Left lung (tissue), 4 donors: ENCODE measurements at regions not wholly inside any gene's neighbourhood (a gene's known extent, or its start where the extent isn't known, plus 50 kb on each side); places are given as distances from the start of the nearest gene placed in this dataset.

Experiments used
- ATAC-seq: fragments of 200-7000 bp; cut with Tn5 transposase; one replicate; pipeline ENCODE4 v1.9.1; 2020; ENCODE audit warnings: moderate library complexity
- DNase-seq, 4 donors: peaks; one replicate each; pipeline ENCODE4 v3.0.0-alpha.2; 2013 to 2020
- H3K27ac ChIP-seq, 2 donors: fragments of 200-600 bp; sonication (generic) in 1 of 2; one replicate each; pipeline versions ENCODE4 v1.5.0 to v1.8.0; 2020 to 2021
- H3K27me3 ChIP-seq, 2 donors: fragments of 200-600 bp; sonication (generic) in 1 of 2; one replicate each; pipeline versions ENCODE4 v1.5.0 to v1.8.0; 2020 to 2021
- H3K36me3 ChIP-seq, 2 donors: fragments of 200-600 bp; sonication (generic) in 1 of 2; one replicate each; pipeline versions ENCODE4 v1.5.0 to v1.8.0; 2020 to 2021
- H3K4me1 ChIP-seq, 2 donors: fragments of 200-600 bp; one replicate each; pipeline ENCODE4 v1.8.0; 2021
- H3K4me3 ChIP-seq, 2 donors: fragments of 200-600 bp; sonication (generic) in 1 of 2; one replicate each; pipeline versions ENCODE4 v1.5.0 to v1.8.0; 2020 to 2021; ENCODE audit warnings: mild to moderate bottlenecking in 1 of 2
- H3K9me3 ChIP-seq, 2 donors: fragments of 200-600 bp; sonication (generic) in 1 of 2; one replicate each; pipeline versions ENCODE4 v1.5.0 to v1.8.0; 2020 to 2021
- CTCF ChIP-seq, 2 donors: fragments of 200-600 bp; sonication (generic) in 1 of 2; IDR thresholded peaks; one replicate each; pipeline versions ENCODE4 v1.5.0 to v1.8.0; 2021; ENCODE audit warnings: antibody characterized with exemption in 2 of 2
- intact Hi-C, 2 donors: fragments of 100-400 bp; cut with DNase I; formaldehyde crosslinking; loops; one replicate each; pipeline versions ENCODE4 v1.11.2 to v1.14.2; 2022
- donor health status: DM: no; HTN: yes; CAD: no.
- donor health status: DM: no; HTN: no; CAD: no.

DNA sequence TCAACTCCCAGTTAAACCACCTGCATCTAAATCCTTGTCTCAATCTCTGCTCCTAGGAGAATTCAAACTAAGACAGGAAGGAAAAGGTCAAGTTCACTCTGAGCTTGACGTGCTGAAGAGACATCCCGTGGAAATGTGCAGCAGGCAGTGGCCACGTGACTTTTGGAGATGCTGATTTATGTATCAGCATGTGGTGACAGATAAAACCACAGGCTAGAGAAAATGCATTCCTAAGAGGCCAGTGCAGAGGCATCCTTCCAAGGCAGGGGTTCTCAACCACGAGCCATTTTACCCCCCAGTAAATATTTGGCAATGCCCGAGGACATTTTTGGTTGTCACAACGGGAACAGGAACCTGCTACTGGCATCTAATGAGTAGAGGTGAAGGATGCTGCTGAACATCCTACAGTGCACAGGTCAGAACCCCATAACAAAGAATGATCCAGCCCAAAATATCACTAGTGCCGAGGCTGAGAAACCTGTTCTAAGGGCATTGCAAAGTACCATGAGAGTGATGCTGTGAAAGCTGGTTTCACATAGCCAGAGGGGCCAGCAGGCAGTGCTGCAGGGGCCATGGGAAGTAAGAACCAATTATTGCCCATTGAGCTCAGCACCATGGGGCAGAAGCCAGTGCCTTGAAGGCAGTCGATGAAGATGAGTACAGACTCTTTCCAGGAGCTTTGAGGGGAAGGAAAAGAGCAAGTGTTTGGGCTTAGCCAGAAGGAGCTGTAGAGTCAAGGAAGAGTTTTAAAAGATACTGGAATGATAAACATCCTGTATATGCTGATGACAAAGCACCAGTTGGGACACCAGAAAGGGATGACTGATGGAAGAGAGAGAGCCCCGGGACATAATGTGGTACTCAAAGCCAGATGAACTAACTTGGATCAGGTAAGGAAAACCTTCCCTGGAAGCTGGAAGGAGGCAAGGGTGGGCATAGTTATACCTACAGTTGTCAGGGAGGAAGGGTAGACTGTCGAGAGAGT is 174.6 kb downstream of the HAUS1 start:
- Histone ChIP-seq H3K4me3 (no peak overlapping the region), H3K27me3 (no peaks in the 10 kb centered on the region), H3K4me1 (no peaks in the 10 kb centered on the region), H3K27ac (no peak overlapping the region), H3K36me3 (no peaks in the 10 kb centered on the region), H3K9me3 (no peaks in the 10 kb centered on the region)
- TF ChIP-seq CTCF (IDR thresholded peaks at IDR 0.05): no peak
- intact Hi-C loops: no loop called here
- no peak for ATAC-seq
- DNase-seq: no peak

GRCh38 chr18:46279673-46280072 is 175.5 kb downstream of the HAUS1 start:
- no peaks in the 10 kb centered on the region for H3K27me3 ChIP-seq
- no peak overlapping the region for H3K27ac ChIP-seq
- no peaks in the 10 kb centered on the region for H3K4me1 ChIP-seq
- no peak for DNase-seq
- ATAC-seq: no peak
- TF ChIP-seq CTCF (IDR thresholded peaks at IDR 0.05): no peak
- no peaks in the 10 kb centered on the region for H3K9me3 ChIP-seq
- intact Hi-C loops: loop anchor here in 1 of 2 donors (5.0 to 10.0 kb wide), 3 partner anchors 203 to 378 kb away; partner anchors contain the start of gene LOXHD1
- no peaks in the 10 kb centered on the region for H3K36me3 ChIP-seq
- no peak overlapping the region for H3K4me3 ChIP-seq

- Histone ChIP-seq H3K4me3 (no peak overlapping the region), H3K27me3 (no peaks in the 10 kb centered on the region), H3K36me3 (no peaks in the 10 kb centered on the region), H3K4me1 (no peaks in the 10 kb centered on the region), H3K9me3 (no peaks in the 10 kb centered on the region), H3K27ac (no peak overlapping the region)
- peak; percentile 89 to 95 for TF ChIP-seq CTCF (IDR thresholded peaks at IDR 0.05)
- intact Hi-C loops: loop anchor here in 1 of 2 donors (5.0 to 10.0 kb wide), 3 partner anchors 201 to 376 kb away; partner anchors contain the start of gene LOXHD1
- peak; percentile 98 for ATAC-seq
- peak; percentile 46 to 83 (median 72) for DNase-seq
These were observed 177.3 kb downstream of the HAUS1 start for GRCh38 chr18:46281185-46282176.

DNA sequence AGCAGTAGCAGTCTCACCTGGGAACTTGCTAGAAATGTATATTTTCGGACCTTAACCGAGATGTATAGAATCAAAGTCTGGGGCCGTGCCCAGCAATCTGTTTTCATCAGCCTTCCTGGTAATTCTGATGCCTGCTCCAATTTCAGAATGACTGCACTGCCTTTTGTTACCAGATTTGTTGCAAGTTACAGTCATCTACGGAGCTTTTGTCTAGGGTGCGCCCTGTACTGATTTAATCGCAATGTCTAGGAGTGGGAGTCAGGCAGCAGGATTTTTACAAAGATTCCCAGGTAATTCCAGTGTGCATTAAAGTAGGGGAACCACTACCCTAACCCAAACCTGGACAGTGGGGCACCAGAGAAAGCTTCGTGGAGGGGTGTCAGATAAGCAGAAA is 178.0 kb downstream of the HAUS1 start:
- Histone ChIP-seq H3K27ac (no peak overlapping the region), H3K4me3 (no peak overlapping the region), H3K9me3 (no peaks in the 10 kb centered on the region), H3K4me1 (no peaks in the 10 kb centered on the region), H3K36me3 (no peaks in the 10 kb centered on the region), H3K27me3 (no peaks in the 10 kb centered on the region)
- intact Hi-C loops: loop anchor here in 1 of 2 donors (5.0 to 10.0 kb wide), 3 partner anchors 200 to 375 kb away; partner anchors contain the start of gene LOXHD1
- no peak for TF ChIP-seq CTCF (IDR thresholded peaks at IDR 0.05)
- DNase-seq (no peak), ATAC-seq (no peak)
